Stimulated activated CD8-positive, alpha-beta memory T cell treated with anti-CD3 and anti-CD28 coated beads, Interleukin-7, amount 100 ng/mL, for 24 hours (primary cell): ENCODE measurements at regions not wholly inside any gene's neighbourhood (a gene's known extent, or its start where the extent isn't known, plus 50 kb on each side); places are given as distances from the start of the nearest gene placed in this dataset.
"Not testable (repeated sequence)": the region's sequence is repeated elsewhere in the genome, so short reads cannot be mapped to it uniquely, and the experiment has no call there.

Source experiments
- DNase-seq: peaks from one replicate; pipeline ENCODE4 v3.0.0-alpha.2; 2020; ENCODE audit warnings: low read depth

DNA sequence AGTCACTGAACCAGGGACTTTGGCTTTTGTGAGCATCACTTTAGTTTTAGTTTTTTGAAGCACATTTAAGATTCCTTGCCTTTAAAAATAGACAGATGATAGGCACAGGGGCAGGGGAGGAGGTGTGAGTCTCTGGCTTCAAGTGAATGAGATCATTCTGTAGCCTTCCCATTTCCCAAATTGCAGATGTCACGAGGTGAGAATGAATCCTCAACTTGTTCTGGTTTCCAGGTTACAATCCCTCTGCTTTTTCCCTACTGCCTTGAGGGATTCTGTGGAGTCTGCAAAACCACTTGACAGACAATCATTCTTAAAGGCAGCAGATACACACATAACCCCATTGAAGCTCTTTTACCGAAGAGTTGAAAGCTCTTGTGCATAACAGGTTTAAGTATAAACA lies 332.4 kb downstream of the DMAC1 start:
- DNase-seq, result no peak

DNA sequence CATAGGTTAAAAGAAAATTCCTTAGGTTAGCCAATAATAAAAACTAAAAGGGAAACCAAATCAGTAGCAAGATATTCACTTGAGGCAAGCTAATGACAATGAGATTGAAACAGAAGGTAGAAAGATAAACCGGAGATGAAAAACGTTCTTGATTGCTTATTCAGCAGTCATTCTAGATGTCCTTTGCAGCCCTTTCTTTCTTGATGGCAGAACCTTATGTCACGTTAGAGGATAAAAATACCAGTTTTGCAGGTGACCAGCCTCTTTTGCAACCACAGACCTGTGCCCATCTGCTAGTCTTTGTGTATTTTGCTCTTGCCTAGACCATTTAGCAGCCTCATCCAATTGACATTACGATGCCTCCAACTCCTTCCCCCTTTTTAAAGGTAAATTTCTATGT lies 337.8 kb downstream of the DMAC1 start:
- no peak for DNase-seq

DNA sequence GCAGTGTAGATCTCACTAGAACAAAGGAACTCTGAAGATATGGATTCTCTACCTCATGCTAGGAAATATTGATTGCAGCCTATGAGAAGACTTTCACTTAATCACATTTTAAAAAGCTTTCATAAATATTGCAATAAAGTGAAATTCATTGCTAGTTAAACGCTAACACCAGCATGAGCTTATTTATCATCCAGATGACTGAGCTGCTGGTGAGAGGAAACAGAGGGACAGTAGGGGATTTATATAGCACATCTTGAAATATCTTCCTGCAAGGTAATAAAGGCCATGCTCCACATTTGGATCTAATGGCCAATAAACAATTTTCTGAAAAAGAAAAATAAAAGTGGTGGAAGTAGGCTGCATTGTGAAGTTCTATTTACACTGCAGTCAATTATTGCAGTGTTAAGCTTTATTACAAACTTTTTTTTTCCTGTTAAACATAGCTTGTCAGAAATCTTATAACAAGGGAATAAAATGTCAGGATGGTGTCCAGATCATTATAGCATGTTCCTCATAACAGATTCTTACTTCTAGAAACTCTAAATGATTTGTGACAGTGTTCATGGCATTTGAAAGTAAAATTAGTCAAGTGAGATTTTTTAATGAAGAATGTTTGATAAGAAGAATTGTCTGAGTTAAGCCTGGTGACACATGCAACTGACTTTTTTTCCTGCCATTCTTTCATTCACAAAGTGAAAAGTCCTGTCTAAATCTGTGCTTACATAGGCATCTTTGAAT lies 342.6 kb downstream of the DMAC1 start:
- DNase-seq, result no peak

DNA sequence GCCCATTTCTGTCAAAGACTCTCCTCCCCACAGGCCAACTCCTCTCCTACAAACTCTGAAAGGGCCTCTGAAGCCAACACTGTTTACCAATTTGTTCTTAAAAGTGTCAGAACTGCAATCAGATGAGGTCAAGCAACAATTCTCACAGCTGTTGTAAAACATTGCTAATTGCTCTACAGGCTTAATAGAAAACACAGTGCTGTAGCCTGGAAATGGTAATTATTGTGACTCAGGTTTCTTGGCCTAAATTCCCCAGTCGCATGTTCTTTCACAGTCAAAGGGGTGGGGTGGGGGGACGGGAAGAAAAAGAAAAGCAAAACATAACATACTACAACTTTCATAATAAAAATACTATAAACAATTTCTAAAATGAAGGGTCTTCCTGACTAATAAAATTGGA lies 343.2 kb downstream of the DMAC1 start:
- DNase-seq, result no peak

DNA sequence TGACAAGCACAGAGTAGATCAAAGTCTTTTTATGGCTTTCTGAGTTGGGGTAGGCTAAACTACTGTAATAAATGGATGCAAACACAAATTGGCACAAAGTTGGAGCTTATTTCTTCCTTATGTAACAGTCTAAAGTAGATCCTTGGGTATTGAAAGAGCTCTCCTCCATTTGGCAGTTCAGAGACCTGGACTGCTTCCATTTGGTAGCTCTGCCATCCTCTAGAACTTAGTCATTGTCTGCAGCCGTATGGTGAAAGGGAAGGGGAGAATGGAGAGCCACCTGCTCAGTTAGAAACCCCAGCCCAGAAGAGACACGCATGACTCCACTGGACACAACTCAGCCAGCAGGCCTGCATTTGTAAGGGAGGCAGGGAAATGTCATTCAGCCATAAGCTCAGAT lies 345.0 kb downstream of the DMAC1 start:
- DNase-seq, result no peak

DNA sequence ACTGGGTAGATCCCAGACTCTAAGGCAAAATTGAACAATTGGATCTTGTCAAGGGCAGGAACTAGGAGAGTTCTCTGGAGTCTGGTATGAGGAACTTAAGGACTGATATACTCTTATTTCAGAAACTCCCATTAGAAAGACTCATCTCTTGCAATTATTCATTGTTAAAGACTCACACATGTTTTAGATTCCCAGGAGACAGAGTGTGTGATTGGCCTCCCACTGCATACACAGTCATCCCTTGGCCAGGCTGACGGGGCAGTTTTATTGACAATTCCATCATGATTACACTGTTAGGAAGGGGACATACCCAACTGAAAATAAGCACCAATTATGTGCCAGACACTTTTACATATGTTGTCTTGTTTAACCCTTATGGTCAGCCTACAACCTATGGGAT lies 347.2 kb downstream of the DMAC1 start:
- no peak for DNase-seq

DNA sequence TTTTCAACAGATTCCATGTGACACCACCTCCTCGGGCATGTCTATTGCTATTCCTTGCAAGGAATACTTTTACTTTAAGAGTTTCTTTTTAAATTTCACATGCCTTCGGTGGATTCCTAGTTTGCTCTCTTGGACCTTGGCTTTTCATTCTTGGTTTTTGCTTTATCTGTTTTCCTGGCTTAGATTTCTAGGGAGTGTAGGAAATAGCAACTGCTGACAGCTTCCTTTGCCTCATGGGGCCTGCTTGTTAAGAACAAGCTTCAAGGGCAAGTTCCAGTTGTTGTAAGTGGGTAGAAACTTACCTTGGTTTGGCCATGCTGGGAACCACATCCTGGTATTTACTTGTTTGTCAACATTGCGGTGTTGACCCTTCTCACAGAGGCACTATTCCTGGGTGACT lies 348.5 kb downstream of the DMAC1 start:
- no peak for DNase-seq

DNA sequence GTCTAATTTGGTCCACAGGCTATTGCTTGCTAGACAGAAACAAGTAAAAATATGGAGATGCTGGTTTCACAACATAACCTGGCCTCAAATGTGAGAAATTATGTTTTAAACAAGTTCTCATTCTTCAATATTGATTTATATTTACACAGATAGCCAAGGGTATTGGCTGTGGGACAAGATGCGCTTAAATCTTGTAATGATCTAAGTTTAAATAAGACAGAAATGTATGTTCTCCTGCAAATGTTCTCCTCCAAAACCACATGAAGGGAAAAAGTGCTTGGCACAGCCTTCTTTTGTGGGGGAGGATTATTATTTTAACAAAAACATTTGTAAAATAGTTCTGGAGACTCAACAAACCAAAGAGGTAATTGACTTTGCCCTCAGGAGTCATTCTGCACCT lies 356.0 kb downstream of the DMAC1 start:
- no peak for DNase-seq

DNA sequence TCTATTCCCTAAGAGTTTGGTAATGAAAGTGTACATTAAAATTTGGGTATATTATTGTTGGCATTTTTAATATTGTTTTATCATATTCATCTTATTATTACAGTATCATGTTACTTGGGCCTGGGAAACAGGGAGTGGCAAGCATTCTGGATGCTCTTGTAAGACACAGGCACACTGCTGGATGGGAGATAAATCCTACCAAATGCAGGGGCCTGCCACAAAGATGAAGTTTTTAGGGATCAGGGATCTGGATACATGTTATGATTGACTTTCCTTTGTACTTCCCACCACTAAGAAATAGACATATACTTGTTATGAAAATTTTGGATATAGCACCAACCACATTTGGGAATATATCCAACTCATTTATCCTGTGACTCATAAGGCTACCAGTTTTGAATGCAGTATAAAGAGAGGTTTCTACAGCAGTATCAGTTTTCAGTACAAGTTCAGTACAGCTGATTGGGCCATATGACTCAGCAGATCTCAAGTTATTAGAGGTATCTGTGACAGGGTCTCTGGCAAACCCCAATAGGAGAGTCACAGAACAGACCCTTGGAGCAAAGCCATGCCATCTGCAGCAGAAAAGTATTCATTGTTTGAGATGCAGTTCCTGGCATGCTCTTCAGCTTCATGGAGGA lies 360.1 kb downstream of the DMAC1 start:
- no peak for DNase-seq

DNA sequence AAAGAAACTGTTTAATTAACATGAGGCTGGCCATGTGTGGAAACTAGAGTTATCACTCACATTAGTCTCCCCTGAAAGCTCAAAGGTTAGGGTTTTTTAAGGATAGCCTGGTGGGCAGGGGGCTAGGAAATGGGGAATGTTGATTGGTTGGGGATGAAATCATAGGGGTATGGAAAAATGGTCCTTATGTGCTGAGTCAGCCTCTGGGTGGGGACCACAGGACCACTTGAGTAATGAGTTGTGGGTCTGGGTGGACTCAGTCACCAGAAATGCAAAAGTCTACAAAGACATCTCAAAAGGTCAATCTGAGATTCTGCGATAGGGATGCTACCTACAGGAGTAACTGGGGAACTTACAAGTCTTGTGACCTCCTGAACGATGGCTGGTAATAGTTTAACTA lies 362.8 kb downstream of the DMAC1 start:
- DNase-seq, result no peak

DNA sequence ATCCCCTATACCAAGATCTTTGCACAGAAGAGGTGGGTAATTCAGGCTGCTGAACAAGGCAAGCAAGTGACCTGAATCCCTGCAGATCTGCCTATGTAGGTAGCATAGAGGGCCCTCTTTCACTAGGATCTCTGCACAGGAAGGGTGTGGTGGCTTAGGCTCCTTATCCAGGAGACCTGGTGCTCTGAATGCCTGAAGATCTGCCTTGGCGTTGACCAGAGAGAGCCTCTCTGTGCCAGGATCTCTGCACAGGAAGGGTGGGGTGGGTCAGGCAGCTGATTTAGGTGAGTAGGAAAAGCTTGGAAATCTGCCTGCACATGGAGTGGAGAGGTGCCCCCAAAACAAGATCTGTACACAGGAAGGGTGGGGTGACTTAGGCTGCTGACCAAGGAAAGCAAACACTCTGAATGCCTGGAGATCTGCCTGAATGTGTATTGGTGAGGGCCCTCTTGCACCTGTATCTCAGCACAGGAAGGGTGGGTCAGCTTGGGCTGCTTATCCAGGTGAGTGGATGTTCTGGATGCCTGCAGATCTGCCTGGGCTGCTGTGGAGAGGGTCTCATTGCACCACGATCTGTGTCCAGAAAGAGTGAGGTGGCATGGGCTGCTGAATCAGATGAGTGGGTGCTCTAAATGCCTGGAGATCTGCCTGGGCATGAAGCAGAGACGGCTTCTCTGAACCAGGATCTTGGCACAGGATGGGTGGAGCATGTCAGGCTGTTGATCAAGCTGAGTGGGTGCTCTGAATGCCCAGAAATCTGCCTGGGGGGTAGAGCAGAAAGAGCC lies 365.9 kb downstream of the DMAC1 start:
- no peak for DNase-seq

DNA sequence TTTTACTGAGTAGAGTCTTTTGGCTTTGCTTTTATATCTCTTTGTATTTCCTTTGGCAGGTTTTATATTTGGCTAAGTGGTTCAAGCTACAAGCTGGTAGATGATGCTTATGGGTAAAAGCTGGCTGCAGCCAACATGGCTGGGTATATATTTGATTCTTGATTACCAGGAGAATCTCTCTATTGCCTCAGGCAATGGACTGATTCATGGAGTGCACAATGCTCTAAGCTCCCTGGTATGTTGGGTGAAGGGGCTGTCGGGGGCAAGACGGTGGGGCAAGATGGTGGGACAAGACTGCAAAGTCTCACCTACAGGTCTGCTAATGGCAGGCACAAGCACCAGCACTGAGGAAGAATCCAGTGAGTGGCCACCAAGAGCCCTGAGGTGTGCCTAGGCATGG lies 366.6 kb downstream of the DMAC1 start:
- no peak for DNase-seq

DNA sequence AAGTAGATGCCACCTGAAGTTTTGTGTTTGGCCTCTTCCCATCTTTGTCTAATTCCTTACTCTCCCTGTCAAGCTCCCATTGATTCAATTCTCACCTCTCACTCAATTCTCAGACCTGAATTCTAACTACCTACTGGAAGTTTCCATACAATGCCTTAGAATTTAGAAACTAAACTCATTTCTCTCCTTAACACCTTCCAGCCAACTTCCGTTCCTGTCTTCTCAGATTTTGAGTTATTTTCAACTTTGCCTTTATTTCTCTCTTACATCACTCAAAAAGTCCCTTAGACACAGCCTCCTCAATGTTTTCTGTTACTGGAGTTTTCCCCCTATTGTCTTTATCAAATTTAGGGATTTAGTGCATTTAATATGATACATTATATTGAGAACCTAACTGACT lies 382.2 kb downstream of the DMAC1 start:
- DNase-seq, result not testable (repeated sequence)

DNA sequence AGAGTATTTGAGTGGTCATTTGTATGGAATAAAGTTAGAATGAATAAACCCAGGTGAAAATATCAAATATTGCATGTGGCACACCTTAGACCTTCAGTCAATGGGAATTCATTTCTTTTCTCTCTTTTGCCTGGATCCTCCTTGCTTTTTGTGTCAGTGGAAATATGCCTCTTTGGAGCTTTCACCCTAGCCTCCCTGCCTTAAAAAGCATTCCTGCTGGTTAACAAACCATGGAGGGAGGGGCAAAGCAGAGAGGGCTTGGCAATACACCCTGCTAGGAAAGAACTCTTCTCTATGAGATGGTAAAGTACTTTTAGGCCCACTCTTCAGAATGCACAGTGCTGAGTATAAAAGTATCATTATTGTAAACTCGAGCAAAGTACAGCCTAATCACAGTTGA lies 383.7 kb downstream of the DMAC1 start:
- DNase-seq, result no peak

DNA sequence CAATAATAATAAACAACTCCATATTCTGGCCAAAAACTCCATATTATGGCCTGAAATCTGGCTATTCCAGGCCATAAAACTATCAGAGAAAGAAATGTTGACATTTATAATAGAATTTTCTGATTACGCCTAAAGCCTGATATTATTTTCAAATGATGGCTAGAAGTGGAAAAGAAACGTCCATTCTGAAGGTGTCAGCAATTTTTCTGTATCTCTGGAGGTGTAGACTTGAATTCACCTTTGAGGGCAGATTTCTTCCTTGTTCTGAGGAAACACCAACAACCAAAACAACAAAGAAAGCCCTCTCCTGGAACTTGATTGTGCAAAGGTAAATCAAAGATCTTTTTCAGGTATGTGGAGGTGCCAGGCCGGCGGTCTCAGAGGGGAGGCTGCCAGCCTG lies 390.7 kb downstream of the DMAC1 start:
- no peak for DNase-seq

DNA sequence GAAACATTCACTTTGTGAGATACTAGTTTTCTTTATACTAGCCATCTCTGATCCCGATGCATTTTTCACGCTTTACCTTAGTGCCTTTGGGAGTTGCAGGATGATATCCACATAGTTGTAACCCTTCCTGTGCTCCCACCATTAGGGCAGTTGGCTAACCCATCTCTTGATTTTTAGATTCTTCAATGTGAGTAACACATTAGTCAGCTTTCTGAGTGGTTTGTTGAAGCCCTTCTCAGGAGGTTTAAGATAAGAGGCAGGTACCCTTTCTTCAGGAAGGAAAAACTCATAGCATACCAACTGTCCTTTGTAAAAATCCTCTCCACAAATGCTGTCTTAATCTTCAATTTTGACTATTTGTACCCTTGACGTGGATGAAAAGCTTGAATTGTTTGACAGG lies 392.3 kb downstream of the DMAC1 start:
- no peak for DNase-seq

DNA sequence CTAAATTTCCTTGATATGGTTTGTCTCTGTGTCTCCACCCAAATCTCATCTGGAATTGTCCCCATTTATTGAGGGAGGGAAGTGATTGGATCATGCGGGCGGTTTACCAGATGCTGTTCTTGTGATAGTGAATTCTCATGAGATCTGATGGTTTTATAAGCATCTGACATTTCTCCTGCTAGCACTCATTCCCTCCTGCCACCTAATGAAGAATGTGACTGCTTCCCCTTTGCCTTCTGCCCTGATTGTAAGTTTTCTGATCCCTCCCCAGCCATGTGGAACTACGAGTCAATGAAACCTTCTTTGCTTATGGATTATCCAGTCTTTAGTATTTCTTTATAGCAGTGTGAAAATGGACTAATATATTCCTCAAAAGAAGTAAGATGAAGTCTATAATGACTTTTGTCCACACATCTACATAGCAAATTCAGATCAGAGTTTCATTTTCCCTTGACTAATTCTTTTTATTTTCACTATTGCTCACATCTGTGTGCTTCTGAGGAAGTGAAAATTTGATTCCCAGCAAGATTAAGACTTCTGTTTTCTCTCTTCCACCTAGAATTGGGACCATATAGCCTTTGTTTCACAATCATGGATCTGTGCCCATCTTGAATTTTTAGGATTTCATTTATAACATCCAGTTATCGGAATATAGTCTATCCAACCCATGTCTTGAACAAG lies 393.5 kb downstream of the DMAC1 start:
- no peak for DNase-seq

DNA sequence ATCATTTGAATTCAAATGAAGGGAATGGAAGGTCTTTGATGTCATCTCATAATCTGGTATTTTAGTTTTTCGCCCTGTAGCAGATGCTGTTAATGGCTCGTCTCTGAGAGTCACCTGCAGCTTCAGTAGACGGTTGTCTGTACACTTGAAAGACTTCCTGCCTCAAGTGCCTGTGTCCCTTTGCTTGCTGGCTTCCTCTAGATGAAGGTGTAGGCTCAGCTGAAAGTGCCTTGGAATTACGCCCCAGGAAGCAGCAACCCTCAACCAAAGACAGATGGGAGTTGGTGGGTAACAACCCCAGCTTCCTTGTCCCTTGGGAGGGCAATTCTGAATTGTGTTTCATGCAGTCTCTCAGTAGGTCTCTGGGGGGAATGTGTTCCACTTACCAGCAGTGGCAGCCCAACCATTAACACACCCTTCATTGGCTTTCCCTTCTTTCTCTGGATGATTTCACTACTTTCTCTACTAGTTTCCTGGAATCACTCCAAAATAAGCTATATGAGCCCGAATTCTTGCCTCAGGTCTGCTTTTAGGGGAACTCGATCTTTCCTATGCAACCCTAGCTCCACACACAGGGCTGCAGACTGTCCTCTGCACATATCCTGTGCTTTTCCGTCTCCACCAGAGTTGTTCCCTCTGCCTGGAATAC lies 395.6 kb downstream of the DMAC1 start:
- DNase-seq, result no peak

DNA sequence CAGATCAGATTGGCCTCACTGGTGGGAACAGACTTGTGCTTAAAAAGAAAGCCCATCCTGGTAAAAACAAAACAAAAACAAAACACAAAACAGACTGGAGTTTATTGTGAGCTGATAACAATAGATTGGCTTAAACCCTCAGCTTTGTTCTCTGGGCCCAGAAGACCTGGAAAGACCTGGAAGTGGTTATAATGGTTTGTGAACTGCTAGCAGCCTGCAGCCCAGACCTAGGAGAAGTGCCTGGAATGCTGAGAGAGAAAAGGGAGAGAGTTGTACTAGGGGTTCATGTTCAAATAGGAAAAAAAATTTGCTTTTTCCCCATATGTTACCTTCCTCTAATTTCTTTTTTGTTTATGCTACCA lies 396.6 kb downstream of the DMAC1 start:
- no peak for DNase-seq

DNA sequence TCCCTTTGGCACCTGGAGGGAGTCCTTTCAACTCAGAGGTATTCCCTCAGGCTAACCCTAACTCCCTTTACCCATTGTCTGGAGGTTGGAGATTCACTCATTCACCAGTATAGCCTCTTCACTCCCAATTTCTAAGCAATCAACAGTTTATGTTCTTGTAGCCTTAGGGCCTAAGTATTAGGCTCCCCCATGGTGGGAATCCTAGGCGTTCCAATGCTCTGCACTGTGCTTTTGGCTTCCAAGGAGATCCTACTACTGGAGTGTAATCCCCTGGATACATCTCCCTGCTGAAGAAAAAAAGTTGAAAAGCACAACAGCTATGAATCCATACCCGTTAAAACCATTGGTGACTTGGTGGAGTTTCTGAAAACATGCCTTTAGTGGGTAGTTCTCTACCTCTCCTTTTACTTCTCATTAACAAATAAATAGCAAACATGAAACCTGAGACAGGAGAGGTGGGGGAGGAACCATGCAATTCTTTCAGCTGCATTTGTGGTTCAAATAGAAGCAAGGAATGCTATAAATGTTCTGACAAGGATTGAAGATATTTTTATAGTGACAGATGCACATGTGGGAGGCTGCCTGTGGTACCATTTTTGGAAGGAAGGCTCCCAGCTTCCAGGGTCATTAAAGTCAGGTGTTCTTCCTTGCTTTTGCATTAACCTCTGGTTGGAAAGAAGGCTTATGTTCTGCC lies 397.1 kb downstream of the DMAC1 start:
- DNase-seq, result no peak

DNA sequence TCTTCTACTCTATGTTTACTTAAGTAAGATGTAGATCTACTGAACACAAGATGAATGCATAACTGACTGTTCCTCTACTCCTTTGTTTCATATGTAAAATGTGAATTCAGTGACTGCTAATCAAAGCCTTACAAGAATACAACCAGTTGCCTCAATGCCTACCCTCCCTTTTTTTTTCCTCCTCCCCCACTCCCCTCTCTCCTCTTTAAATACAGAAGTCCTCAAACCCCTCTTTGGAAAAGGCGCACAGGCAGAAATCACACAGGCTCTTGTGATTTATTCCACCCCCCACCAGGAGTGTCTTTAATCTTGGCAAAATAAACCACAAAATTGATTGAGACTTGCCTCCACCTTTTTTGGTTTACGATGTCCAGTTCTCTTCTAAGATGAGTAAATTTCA lies 398.5 kb downstream of the DMAC1 start:
- DNase-seq, result no peak
